SK-N-SH (cell line): ENCODE measurements at regions not wholly inside any gene's neighbourhood (a gene's known extent, or its start where the extent isn't known, plus 50 kb on each side); places are given as distances from the start of the nearest gene placed in this dataset.

ENCODE experiments used
- CTCF ChIA-PET: fragments of 300-600, 350-600 bp; formaldehyde crosslinking; extraction: SDS; loops from one replicate; lab custom pipeline; 2021; lab: Yijun Ruan, JAX
- POLR2A ChIA-PET: fragments of 350-600 bp; sonication (Branson Sonifier 250); formaldehyde crosslinking; extraction: SDS; loops from one replicate; lab custom pipeline; 2020; ENCODE audit warnings: antibody characterized with exemption, inconsistent platforms; lab: Yijun Ruan, JAX
- DNase-seq: peaks from one replicate; pipeline ENCODE4 v3.0.0; 2012
- H2AFZ ChIP-seq: fragments of 200-600 bp; sonication (generic); 2 replicates; pipeline ENCODE4 v1.8.1; 2016; ENCODE audit warnings: antibody characterized with exemption, mild to moderate bottlenecking, low read depth
- H3F3A ChIP-seq: fragments of 200-600 bp; sonication (generic); replicated peaks from 2 replicates; pipeline ENCODE3; 2016; ENCODE audit warnings: antibody characterized with exemption, mild to moderate bottlenecking; ENCODE audit not compliant: insufficient read depth
- H3K27ac ChIP-seq, 2 experiments: fragments of 200-500 bp in 1 of 2; fragments of 200-600 bp in 1 of 2; sonication (Bioruptor generic) in 1 of 2; sonication (generic), shearing (Covaris generic) in 1 of 2; 2 replicates each; pipeline versions ENCODE4 v1.5.1 to v1.6.1; 2014 to 2016; ENCODE audit warnings: low read depth in 2 of 2, inconsistent platforms in 1 of 2, low read length in 1 of 2, mild to moderate bottlenecking in 1 of 2, mixed read lengths in 1 of 2
- H3K27me3 ChIP-seq: fragments of 200-600 bp; sonication (generic), shearing (Covaris generic); 2 replicates; pipeline ENCODE4 v1.6.1; 2016; ENCODE audit warnings: mixed run types; ENCODE audit not compliant: insufficient read depth
- H3K36me3 ChIP-seq, 2 experiments: fragments of 200-500 bp in 1 of 2; fragments of 200-600 bp in 1 of 2; sonication (Bioruptor generic) in 1 of 2; sonication (generic) in 1 of 2; replicated peaks in 1 of 2; 2 replicates each; pipeline versions ENCODE3 to v1.5.1; 2014 to 2016; ENCODE audit warnings: low read length in 1 of 2, mild to moderate bottlenecking in 1 of 2; ENCODE audit not compliant: insufficient read depth in 2 of 2, control insufficient read depth in 1 of 2
- H3K4me1 ChIP-seq, 2 experiments: fragments of 200-500 bp in 1 of 2; fragments of 200-600 bp in 1 of 2; sonication (Bioruptor generic) in 1 of 2; sonication (generic), shearing (Covaris generic) in 1 of 2; 2 replicates each; pipeline versions ENCODE4 v1.5.1 to v1.6.1; 2014 to 2016; ENCODE audit warnings: low read depth in 1 of 2, low read length in 1 of 2, mixed run types in 1 of 2; ENCODE audit not compliant: insufficient read depth in 2 of 2, control insufficient read depth in 1 of 2
- H3K4me2 ChIP-seq: fragments of 200-600 bp; sonication (generic), shearing (Covaris generic); 2 replicates; pipeline ENCODE4 v1.6.1; 2017; ENCODE audit warnings: mixed run types
- H3K4me3 ChIP-seq, 2 experiments: fragments of 200-500 bp in 1 of 2; fragments of 200-600 bp in 1 of 2; sonication (Bioruptor generic) in 1 of 2; sonication (generic), shearing (Covaris generic) in 1 of 2; 2 replicates each; pipeline versions ENCODE4 v1.5.1 to v1.8.1; 2014 to 2016; ENCODE audit warnings: low read depth in 2 of 2, inconsistent platforms in 1 of 2, low read length in 1 of 2, mild to moderate bottlenecking in 1 of 2, mixed read lengths in 1 of 2, moderate library complexity in 1 of 2
- H3K79me2 ChIP-seq: fragments of 200-600 bp; sonication (generic); 2 replicates; pipeline ENCODE4 v1.8.1; 2017; ENCODE audit warnings: mild to moderate bottlenecking; ENCODE audit not compliant: insufficient read depth
- H3K9ac ChIP-seq: fragments of 200-600 bp; sonication (generic); 2 replicates; pipeline ENCODE4 v1.6.1; 2017; ENCODE audit warnings: mixed run types
- H3K9me2 ChIP-seq: fragments of 200-600 bp; sonication (generic); 2 replicates; pipeline ENCODE4 v1.6.1; 2017; ENCODE audit warnings: mixed run types
- H3K9me3 ChIP-seq: fragments of 200-600 bp; sonication (generic); 2 replicates; pipeline ENCODE4 v1.6.1; 2017; ENCODE audit warnings: mixed run types, mild to moderate bottlenecking, moderate library complexity
- H4K20me1 ChIP-seq: fragments of 200-600 bp; sonication (generic); 2 replicates; pipeline ENCODE4 v1.6.1; 2017; ENCODE audit warnings: mild to moderate bottlenecking, mixed run types; ENCODE audit not compliant: insufficient read depth
- CHD2 ChIP-seq: fragments of 150-350 bp; IDR thresholded peaks from 2 replicates; pipeline ENCODE4 v1.6.1; 2018; ENCODE audit warnings: low read length; ENCODE audit not compliant: partially characterized antibody
- ELF1 ChIP-seq: IDR thresholded peaks from 2 replicates; pipeline ENCODE4 v1.4.0; 2012
- EZH2phosphoT487 ChIP-seq: fragments of 200-600 bp; sonication (generic); IDR thresholded peaks from 2 replicates; pipeline ENCODE4 v1.6.1; 2017; ENCODE audit warnings: low read depth, mixed run types, mild to moderate bottlenecking, antibody characterized with exemption, moderate library complexity, borderline replicate concordance
- FOSL2 ChIP-seq: IDR thresholded peaks from 2 replicates; pipeline ENCODE4 v1.4.0; 2012; ENCODE audit warnings: low read depth, mild to moderate bottlenecking, moderate library complexity, borderline replicate concordance
- FOXJ3 ChIP-seq: sonication (generic); formaldehyde crosslinking; IDR thresholded peaks from 2 replicates; pipeline ENCODE4 v1.5.1; 2020; ENCODE audit warnings: mild to moderate bottlenecking, missing genetic modification reagents
- FOXM1 ChIP-seq: IDR thresholded peaks from 2 replicates; pipeline ENCODE4 v1.4.0; 2012; ENCODE audit warnings: low read depth, mild to moderate bottlenecking
- GABPA ChIP-seq: IDR thresholded peaks from 2 replicates; pipeline ENCODE4 v1.4.0; 2012; ENCODE audit warnings: low read depth, mild to moderate bottlenecking
- JUND ChIP-seq: IDR thresholded peaks from 2 replicates; pipeline ENCODE4 v1.4.0; 2012
- MXI1 ChIP-seq: IDR thresholded peaks from 2 replicates; pipeline ENCODE4 v1.6.1; 2012; ENCODE audit warnings: mild to moderate bottlenecking, low read depth, low read length, improper control_type of control experiment
- POLR2AphosphoS5 ChIP-seq: IDR thresholded peaks from 2 replicates; pipeline ENCODE4 v1.6.1; 2012; ENCODE audit warnings: low read depth, low read length
- RAD21 ChIP-seq: IDR thresholded peaks from 2 replicates; pipeline ENCODE4 v1.6.1; 2012; ENCODE audit warnings: mild to moderate bottlenecking, low read length
- RCOR1 ChIP-seq: fragments of 150-350 bp; IDR thresholded peaks from 2 replicates; pipeline ENCODE4 v1.6.1; 2017; ENCODE audit warnings: antibody characterized with exemption, low read length
- RFX5 ChIP-seq: IDR thresholded peaks from 2 replicates; pipeline ENCODE4 v1.6.1; 2012; ENCODE audit warnings: mild to moderate bottlenecking, improper control_type of control experiment, low read length
- RXRA ChIP-seq: IDR thresholded peaks from 2 replicates; pipeline ENCODE4 v1.4.0; 2012; ENCODE audit warnings: low read depth, mild to moderate bottlenecking, borderline replicate concordance
- SIN3A ChIP-seq: IDR thresholded peaks from 2 replicates; pipeline ENCODE4 v1.6.1; 2012; ENCODE audit warnings: low read depth, mild to moderate bottlenecking, low read length, moderate library complexity, borderline replicate concordance
- SMC3 ChIP-seq: IDR thresholded peaks from 2 replicates; pipeline ENCODE4 v1.6.1; 2012; ENCODE audit warnings: low read depth, low read length, improper control_type of control experiment
- TCF12 ChIP-seq: IDR thresholded peaks from 2 replicates; pipeline ENCODE4 v1.4.0; 2012
- TEAD4 ChIP-seq: IDR thresholded peaks from 2 replicates; pipeline ENCODE4 v1.4.0; 2012; ENCODE audit warnings: mild to moderate bottlenecking, borderline replicate concordance; ENCODE audit not compliant: insufficient read depth
- WGBS: methylation state at CpG from one replicate; pipeline ENCODE4 v1.1.6; 2017; ENCODE audit warnings: low lambda C conversion rate; 5-methylcytosine and 5-hydroxymethylcytosine counted together
- TF ChIP-seq, protein P1 (sequence below): fragments of 200-600 bp; sonication (generic); IDR thresholded peaks from 2 replicates; pipeline ENCODE4 v1.6.1; 2017; ENCODE audit warnings: antibody characterized with exemption, mild to moderate bottlenecking, moderate library complexity
- TF ChIP-seq, protein P2 (sequence below): IDR thresholded peaks from 2 replicates; pipeline ENCODE4 v1.4.0; 2012; ENCODE audit warnings: low read depth, borderline replicate concordance
- TF ChIP-seq, protein P3 (sequence below): IDR thresholded peaks from 2 replicates; pipeline ENCODE4 v1.4.0; 2012; ENCODE audit warnings: low read depth
- TF ChIP-seq, protein P4 (sequence below): fragments of 150-350 bp; IDR thresholded peaks from 2 replicates; pipeline ENCODE4 v1.6.1; 2016; ENCODE audit warnings: mild to moderate bottlenecking, low read depth, low read length
- TF ChIP-seq, protein P5 (sequence below): fragments of 150-350 bp; IDR thresholded peaks from 2 replicates; pipeline ENCODE4 v1.6.1; 2017; ENCODE audit warnings: antibody characterized with exemption, low read length, low read depth, borderline replicate concordance
- TF ChIP-seq, protein P6 (sequence below): IDR thresholded peaks from 2 replicates; pipeline ENCODE4 v1.4.0; 2012; ENCODE audit warnings: low read depth, borderline replicate concordance

DNA sequence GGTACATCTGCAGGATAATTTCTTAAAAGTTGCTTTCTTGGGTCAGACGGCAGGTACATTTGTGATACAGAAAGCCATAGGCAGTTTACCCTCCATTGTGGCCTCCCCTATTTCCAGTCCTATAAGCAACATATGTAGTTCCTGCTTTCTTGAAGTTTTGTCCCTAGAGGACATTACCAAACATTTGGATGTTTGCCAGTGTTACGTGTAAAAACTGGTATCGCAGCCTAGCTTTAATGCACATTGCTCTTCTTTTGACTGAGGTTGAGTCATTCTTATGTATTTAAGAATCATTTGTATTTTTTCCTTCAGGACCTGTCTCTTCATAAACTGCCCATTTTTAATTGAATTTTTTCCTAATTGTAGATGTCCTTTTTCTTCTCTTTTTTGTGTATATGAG, 114.3 kb downstream of the DIPK2A start:
- no peak overlapping the region for H3K27ac ChIP-seq
- no peaks in the 10 kb centered on the region for H3K79me2 ChIP-seq
- H3K9me3 ChIP-seq = no peaks in the 10 kb centered on the region
- 5% methylated on average over 3 of the region's 3 CpGs for WGBS
- ChIA-PET POLR2A (no interaction called here), CTCF (no interaction called here)
- H3K4me3 ChIP-seq = no peak overlapping the region
- no peak for TF ChIP-seq GABPA
- TF ChIP-seq, protein P1, sequence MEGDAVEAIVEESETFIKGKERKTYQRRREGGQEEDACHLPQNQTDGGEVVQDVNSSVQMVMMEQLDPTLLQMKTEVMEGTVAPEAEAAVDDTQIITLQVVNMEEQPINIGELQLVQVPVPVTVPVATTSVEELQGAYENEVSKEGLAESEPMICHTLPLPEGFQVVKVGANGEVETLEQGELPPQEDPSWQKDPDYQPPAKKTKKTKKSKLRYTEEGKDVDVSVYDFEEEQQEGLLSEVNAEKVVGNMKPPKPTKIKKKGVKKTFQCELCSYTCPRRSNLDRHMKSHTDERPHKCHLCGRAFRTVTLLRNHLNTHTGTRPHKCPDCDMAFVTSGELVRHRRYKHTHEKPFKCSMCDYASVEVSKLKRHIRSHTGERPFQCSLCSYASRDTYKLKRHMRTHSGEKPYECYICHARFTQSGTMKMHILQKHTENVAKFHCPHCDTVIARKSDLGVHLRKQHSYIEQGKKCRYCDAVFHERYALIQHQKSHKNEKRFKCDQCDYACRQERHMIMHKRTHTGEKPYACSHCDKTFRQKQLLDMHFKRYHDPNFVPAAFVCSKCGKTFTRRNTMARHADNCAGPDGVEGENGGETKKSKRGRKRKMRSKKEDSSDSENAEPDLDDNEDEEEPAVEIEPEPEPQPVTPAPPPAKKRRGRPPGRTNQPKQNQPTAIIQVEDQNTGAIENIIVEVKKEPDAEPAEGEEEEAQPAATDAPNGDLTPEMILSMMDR = no peak
- TF ChIP-seq RFX5 = no peak
- no peak for TF ChIP-seq SIN3A
- TF ChIP-seq, protein P2, sequence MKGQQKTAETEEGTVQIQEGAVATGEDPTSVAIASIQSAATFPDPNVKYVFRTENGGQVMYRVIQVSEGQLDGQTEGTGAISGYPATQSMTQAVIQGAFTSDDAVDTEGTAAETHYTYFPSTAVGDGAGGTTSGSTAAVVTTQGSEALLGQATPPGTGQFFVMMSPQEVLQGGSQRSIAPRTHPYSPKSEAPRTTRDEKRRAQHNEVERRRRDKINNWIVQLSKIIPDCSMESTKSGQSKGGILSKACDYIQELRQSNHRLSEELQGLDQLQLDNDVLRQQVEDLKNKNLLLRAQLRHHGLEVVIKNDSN = no peak
- TF ChIP-seq, protein P3, sequence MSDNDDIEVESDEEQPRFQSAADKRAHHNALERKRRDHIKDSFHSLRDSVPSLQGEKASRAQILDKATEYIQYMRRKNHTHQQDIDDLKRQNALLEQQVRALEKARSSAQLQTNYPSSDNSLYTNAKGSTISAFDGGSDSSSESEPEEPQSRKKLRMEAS = no peak
- TF ChIP-seq RXRA = no peak
- no peak for TF ChIP-seq POLR2AphosphoS5
- TF ChIP-seq ELF1 = no peak
- no peak for TF ChIP-seq MXI1
- TF ChIP-seq RAD21 = no peak
- TF ChIP-seq, protein P4, sequence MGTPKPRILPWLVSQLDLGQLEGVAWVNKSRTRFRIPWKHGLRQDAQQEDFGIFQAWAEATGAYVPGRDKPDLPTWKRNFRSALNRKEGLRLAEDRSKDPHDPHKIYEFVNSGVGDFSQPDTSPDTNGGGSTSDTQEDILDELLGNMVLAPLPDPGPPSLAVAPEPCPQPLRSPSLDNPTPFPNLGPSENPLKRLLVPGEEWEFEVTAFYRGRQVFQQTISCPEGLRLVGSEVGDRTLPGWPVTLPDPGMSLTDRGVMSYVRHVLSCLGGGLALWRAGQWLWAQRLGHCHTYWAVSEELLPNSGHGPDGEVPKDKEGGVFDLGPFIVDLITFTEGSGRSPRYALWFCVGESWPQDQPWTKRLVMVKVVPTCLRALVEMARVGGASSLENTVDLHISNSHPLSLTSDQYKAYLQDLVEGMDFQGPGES = no peak
- no peak for TF ChIP-seq TCF12
- no peak for TF ChIP-seq JUND
- no peak for TF ChIP-seq TEAD4
- TF ChIP-seq FOXM1 = no peak
- TF ChIP-seq, all 33 proteins: peak for 0
- H3K9ac ChIP-seq = no peak overlapping the region
- H3K36me3 ChIP-seq = no peaks in the 10 kb centered on the region
- H3F3A ChIP-seq = no peaks in the 10 kb centered on the region
- H3K4me2 ChIP-seq = no peak overlapping the region
- no peaks in the 10 kb centered on the region for H4K20me1 ChIP-seq
- H3K4me1 ChIP-seq = no peaks in the 10 kb centered on the region
- DNase-seq = no peak
- H3K9me2 ChIP-seq = no peaks in the 10 kb centered on the region
- H3K27me3 ChIP-seq = no peaks in the 10 kb centered on the region
- H2AFZ ChIP-seq = no peak overlapping the region

DNA sequence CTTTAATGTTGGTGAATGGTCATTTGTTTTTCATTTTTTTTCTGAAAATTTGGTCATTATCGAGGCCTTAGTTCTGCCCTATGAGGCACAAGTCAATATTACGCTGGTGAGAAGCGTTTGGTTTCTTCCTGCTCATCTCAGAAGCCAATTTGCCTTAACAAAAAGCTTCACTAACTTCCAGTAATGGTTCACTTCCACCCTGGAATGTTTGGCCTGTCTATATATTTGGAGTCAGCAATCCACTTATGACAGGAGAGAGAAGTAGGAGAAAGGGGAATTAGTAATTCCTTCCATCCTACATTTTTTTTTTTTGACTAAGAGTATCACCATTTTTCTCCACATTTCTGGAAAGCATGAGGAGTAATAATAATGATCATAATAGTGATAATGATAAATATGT, 124.4 kb downstream of the DIPK2A start:
- 0% methylated on average over 3 of the region's 3 CpGs for WGBS
- H3K9me2 ChIP-seq = no peaks in the 10 kb centered on the region
- no peaks in the 10 kb centered on the region for H3K4me1 ChIP-seq
- H3K27me3 ChIP-seq = no peaks in the 10 kb centered on the region
- H3F3A ChIP-seq = no peaks in the 10 kb centered on the region
- POLR2A ChIA-PET = no interaction called here
- H3K4me3 ChIP-seq = no peak overlapping the region
- no peak overlapping the region for H3K27ac ChIP-seq
- H4K20me1 ChIP-seq = no peaks in the 10 kb centered on the region
- H3K79me2 ChIP-seq = no peaks in the 10 kb centered on the region
- no peak overlapping the region for H3K9ac ChIP-seq
- DNase-seq = no peak
- no peak overlapping the region for H2AFZ ChIP-seq
- H3K4me2 ChIP-seq = no peak overlapping the region
- H3K36me3 ChIP-seq = no peaks in the 10 kb centered on the region
- TF ChIP-seq TEAD4 (no peak), RXRA (no peak), SMC3 (no peak), FOSL2 (no peak), RCOR1 (no peak), RAD21 (no peak), EZH2phosphoT487 (no peak), FOXJ3 (CRISPR knock-in tag) (no peak), CHD2 (no peak), POLR2AphosphoS5 (no peak), GABPA (no peak), FOXM1 (no peak)
- TF ChIP-seq, protein P5, sequence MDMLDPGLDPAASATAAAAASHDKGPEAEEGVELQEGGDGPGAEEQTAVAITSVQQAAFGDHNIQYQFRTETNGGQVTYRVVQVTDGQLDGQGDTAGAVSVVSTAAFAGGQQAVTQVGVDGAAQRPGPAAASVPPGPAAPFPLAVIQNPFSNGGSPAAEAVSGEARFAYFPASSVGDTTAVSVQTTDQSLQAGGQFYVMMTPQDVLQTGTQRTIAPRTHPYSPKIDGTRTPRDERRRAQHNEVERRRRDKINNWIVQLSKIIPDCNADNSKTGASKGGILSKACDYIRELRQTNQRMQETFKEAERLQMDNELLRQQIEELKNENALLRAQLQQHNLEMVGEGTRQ = no peak
- TF ChIP-seq, protein P6, sequence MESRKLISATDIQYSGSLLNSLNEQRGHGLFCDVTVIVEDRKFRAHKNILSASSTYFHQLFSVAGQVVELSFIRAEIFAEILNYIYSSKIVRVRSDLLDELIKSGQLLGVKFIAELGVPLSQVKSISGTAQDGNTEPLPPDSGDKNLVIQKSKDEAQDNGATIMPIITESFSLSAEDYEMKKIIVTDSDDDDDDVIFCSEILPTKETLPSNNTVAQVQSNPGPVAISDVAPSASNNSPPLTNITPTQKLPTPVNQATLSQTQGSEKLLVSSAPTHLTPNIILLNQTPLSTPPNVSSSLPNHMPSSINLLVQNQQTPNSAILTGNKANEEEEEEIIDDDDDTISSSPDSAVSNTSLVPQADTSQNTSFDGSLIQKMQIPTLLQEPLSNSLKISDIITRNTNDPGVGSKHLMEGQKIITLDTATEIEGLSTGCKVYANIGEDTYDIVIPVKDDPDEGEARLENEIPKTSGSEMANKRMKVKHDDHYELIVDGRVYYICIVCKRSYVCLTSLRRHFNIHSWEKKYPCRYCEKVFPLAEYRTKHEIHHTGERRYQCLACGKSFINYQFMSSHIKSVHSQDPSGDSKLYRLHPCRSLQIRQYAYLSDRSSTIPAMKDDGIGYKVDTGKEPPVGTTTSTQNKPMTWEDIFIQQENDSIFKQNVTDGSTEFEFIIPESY = no peak
- CTCF ChIA-PET = no interaction called here
- H3K9me3 ChIP-seq = no peaks in the 10 kb centered on the region
